Fibroblast of lung (primary cell): ENCODE measurements at regions not wholly inside any gene's neighbourhood (a gene's known extent, or its start where the extent isn't known, plus 50 kb on each side); places are given as distances from the start of the nearest gene placed in this dataset.

Experiments
- DNase-seq, 2 donors: peaks; one replicate each; pipeline versions ENCODE4 v3.0.0 to v3.0.0-alpha.2; 2010; ENCODE audit warnings: low read depth in 2 of 2
- H2AFZ ChIP-seq: 2 replicates; pipeline ENCODE4 v1.5.1; 2012; ENCODE audit warnings: low read length, control low read depth, inconsistent platforms
- H3K27ac ChIP-seq: 2 replicates; pipeline ENCODE4 v1.5.1; 2011; ENCODE audit warnings: low read length, control low read depth; ENCODE audit not compliant: insufficient read depth
- H3K27me3 ChIP-seq: 2 replicates; pipeline ENCODE4 v1.5.1; 2011; ENCODE audit warnings: mild to moderate bottlenecking, low read length; ENCODE audit not compliant: control insufficient read depth, insufficient read depth
- H3K36me3 ChIP-seq: 2 replicates; pipeline ENCODE4 v1.5.1; 2011; ENCODE audit warnings: low read length; ENCODE audit not compliant: control insufficient read depth, insufficient read depth
- H3K4me1 ChIP-seq: 2 replicates; pipeline ENCODE4 v1.5.1; 2011; ENCODE audit warnings: low read length; ENCODE audit not compliant: control insufficient read depth, insufficient read depth; ENCODE audit errors: extremely low read depth
- H3K4me2 ChIP-seq: 2 replicates; pipeline ENCODE4 v1.5.1; 2011; ENCODE audit warnings: low read length, control low read depth; ENCODE audit not compliant: insufficient read depth; ENCODE audit errors: extremely low read depth
- H3K4me3 ChIP-seq, 4 experiments: fragments of 200-600 bp in 1 of 4; sonication (generic) in 1 of 4; replicated peaks in 1 of 4; 2 replicates each; pipeline ENCODE4 v1.5.1; 2011 to 2016; ENCODE audit warnings: low read length in 4 of 4, low read depth in 3 of 4, mild to moderate bottlenecking in 3 of 4, control low read depth in 2 of 4, inconsistent platforms in 1 of 4, mixed read lengths in 1 of 4; ENCODE audit not compliant: insufficient read depth in 1 of 4; ENCODE audit errors: control extremely low read depth in 1 of 4
- H3K79me2 ChIP-seq: 2 replicates; pipeline ENCODE4 v1.5.1; 2012; ENCODE audit warnings: mild to moderate bottlenecking, low read length, inconsistent platforms; ENCODE audit not compliant: control insufficient read depth, insufficient read depth
- H3K9ac ChIP-seq: 2 replicates; pipeline ENCODE4 v1.5.1; 2011; ENCODE audit warnings: mild to moderate bottlenecking, low read length, control low read depth; ENCODE audit not compliant: insufficient read depth
- H3K9me3 ChIP-seq: 2 replicates; pipeline ENCODE4 v1.5.1; 2012; ENCODE audit warnings: low read depth, low read length; ENCODE audit not compliant: control insufficient read depth, insufficient read depth
- H4K20me1 ChIP-seq: 2 replicates; pipeline ENCODE4 v1.5.1; 2011; ENCODE audit warnings: low read length; ENCODE audit not compliant: control insufficient read depth, insufficient read depth; ENCODE audit errors: extremely low read depth
- CTCF ChIP-seq, 2 donors: IDR thresholded peaks in 1 of 2; conservative IDR thresholded peaks in 1 of 2; 1 replicate in 1 of 2; 2 replicates in 1 of 2; pipeline ENCODE4 v1.5.1; 2011 to 2012; ENCODE audit warnings: low read length in 2 of 2, control low read depth in 1 of 2, inconsistent platforms in 1 of 2, low read depth in 1 of 2, mild to moderate bottlenecking in 1 of 2
- EZH2 ChIP-seq: IDR thresholded peaks from 2 replicates; pipeline ENCODE4 v1.5.1; 2012; ENCODE audit warnings: low read length, control low read depth, mild to moderate bottlenecking; ENCODE audit errors: missing control alignments

- no peaks in the 10 kb centered on the region for H4K20me1 ChIP-seq
- no peaks in the 10 kb centered on the region for H3K9me3 ChIP-seq
- no peaks in the 10 kb centered on the region for H3K36me3 ChIP-seq
- H3K79me2 ChIP-seq, result no peaks in the 10 kb centered on the region
- H3K9ac ChIP-seq, result no peak overlapping the region
- no peak for TF ChIP-seq EZH2
- no peak for TF ChIP-seq CTCF (conservative IDR thresholded peaks at IDR 0.05 in 1 of 2, IDR thresholded peaks at IDR 0.05 in 1 of 2; ENCODE audit: low read depth in 1 of 2, low read length in 2 of 2)
- no peak overlapping the region for H3K4me2 ChIP-seq
- no peak for DNase-seq
- H3K27ac ChIP-seq, result no peak overlapping the region
- no peak overlapping the region for H2AFZ ChIP-seq
- no peaks in the 10 kb centered on the region for H3K4me1 ChIP-seq
- H3K4me3 ChIP-seq, result no peak overlapping the region
- H3K27me3 ChIP-seq, result no peaks in the 10 kb centered on the region
Measured at GRCh38 chr5:72654231-72654630, 147.0 kb upstream of the ZNF366 start.

GRCh38 chr5:72653586-72653985 is 146.4 kb upstream of the ZNF366 start:
- DNase-seq, result no peak
- H3K27me3 ChIP-seq, result no peaks in the 10 kb centered on the region
- no peaks in the 10 kb centered on the region for H4K20me1 ChIP-seq
- no peaks in the 10 kb centered on the region for H3K79me2 ChIP-seq
- TF ChIP-seq EZH2 (no peak), CTCF (conservative IDR thresholded peaks at IDR 0.05 in 1 of 2, IDR thresholded peaks at IDR 0.05 in 1 of 2; ENCODE audit: low read depth in 1 of 2, low read length in 2 of 2) (no peak)
- H3K4me2 ChIP-seq, result no peak overlapping the region
- H3K4me1 ChIP-seq, result no peaks in the 10 kb centered on the region
- no peaks in the 10 kb centered on the region for H3K9me3 ChIP-seq
- no peaks in the 10 kb centered on the region for H3K36me3 ChIP-seq
- no peak overlapping the region for H3K27ac ChIP-seq
- H3K4me3 ChIP-seq, result no peak overlapping the region
- no peak overlapping the region for H3K9ac ChIP-seq
- no peak overlapping the region for H2AFZ ChIP-seq

- DNase-seq, result no peak
- no peaks in the 10 kb centered on the region for H3K4me1 ChIP-seq
Measured at GRCh38 chr5:72651779-72652178, 144.6 kb upstream of the ZNF366 start.

More at GRCh38 chr5:72651779-72652178, 144.6 kb upstream of the ZNF366 start:
- no peak for TF ChIP-seq CTCF (conservative IDR thresholded peaks at IDR 0.05 in 1 of 2, IDR thresholded peaks at IDR 0.05 in 1 of 2; ENCODE audit: low read depth in 1 of 2, low read length in 2 of 2)
- Histone ChIP-seq H3K9ac (no peak overlapping the region), H3K79me2 (no peaks in the 10 kb centered on the region), H2AFZ (no peak overlapping the region), H3K9me3 (no peaks in the 10 kb centered on the region), H3K4me2 (no peak overlapping the region), H3K27ac (no peak overlapping the region), H3K36me3 (no peaks in the 10 kb centered on the region), H3K4me3 (no peak overlapping the region), H3K27me3 (no peaks in the 10 kb centered on the region), H4K20me1 (no peaks in the 10 kb centered on the region)
